ENCODE measurements at regions not wholly inside any gene's neighbourhood (a gene's known extent, or its start where the extent isn't known, plus 50 kb on each side); places are given as distances from the start of the nearest gene placed in this dataset.

DNA sequence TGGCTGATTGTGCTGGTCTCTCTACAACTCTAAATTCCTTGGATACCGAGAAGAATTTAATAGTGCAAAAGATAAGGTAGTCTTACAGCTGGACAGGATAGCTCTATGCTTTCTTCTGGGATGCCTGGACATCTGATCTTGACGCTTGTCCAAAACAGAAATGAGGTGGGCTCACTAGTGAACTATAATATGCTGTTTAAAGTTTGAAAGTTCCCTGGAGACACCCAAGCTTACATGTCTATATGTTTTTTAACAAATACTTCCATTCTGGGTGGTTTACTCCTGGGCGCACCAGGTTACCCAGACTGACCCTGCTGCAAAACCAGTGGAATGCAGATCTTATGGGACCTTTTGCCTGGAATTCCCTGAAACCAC, 702.1 kb upstream of the COBL start:
- H3K27ac ChIP-seq = no peak overlapping the region
- TF ChIP-seq, protein P1, sequence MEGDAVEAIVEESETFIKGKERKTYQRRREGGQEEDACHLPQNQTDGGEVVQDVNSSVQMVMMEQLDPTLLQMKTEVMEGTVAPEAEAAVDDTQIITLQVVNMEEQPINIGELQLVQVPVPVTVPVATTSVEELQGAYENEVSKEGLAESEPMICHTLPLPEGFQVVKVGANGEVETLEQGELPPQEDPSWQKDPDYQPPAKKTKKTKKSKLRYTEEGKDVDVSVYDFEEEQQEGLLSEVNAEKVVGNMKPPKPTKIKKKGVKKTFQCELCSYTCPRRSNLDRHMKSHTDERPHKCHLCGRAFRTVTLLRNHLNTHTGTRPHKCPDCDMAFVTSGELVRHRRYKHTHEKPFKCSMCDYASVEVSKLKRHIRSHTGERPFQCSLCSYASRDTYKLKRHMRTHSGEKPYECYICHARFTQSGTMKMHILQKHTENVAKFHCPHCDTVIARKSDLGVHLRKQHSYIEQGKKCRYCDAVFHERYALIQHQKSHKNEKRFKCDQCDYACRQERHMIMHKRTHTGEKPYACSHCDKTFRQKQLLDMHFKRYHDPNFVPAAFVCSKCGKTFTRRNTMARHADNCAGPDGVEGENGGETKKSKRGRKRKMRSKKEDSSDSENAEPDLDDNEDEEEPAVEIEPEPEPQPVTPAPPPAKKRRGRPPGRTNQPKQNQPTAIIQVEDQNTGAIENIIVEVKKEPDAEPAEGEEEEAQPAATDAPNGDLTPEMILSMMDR (IDR thresholded peaks at IDR 0.05) = no peak
- TF ChIP-seq POLR2A (IDR thresholded peaks at IDR 0.05) = no peak
- DNase-seq = no peak
- no peaks in the 10 kb centered on the region for H3K4me1 ChIP-seq
- no peaks in the 10 kb centered on the region for H3K36me3 ChIP-seq (replicated peaks in 1 of 2; ENCODE audit: insufficient read depth in 1 of 2, low read depth in 2 of 2)
- intact Hi-C loops (cut with DNase I) = no loop called here
- no peaks in the 10 kb centered on the region for H3K27me3 ChIP-seq
- WGBS, 2 donors = 71 to 85% methylated on average over 3 of the region's 3 CpGs
- H3K9me3 ChIP-seq = no peaks in the 10 kb centered on the region
- no peak overlapping the region for H3K4me3 ChIP-seq
- no peak for ATAC-seq

DNA sequence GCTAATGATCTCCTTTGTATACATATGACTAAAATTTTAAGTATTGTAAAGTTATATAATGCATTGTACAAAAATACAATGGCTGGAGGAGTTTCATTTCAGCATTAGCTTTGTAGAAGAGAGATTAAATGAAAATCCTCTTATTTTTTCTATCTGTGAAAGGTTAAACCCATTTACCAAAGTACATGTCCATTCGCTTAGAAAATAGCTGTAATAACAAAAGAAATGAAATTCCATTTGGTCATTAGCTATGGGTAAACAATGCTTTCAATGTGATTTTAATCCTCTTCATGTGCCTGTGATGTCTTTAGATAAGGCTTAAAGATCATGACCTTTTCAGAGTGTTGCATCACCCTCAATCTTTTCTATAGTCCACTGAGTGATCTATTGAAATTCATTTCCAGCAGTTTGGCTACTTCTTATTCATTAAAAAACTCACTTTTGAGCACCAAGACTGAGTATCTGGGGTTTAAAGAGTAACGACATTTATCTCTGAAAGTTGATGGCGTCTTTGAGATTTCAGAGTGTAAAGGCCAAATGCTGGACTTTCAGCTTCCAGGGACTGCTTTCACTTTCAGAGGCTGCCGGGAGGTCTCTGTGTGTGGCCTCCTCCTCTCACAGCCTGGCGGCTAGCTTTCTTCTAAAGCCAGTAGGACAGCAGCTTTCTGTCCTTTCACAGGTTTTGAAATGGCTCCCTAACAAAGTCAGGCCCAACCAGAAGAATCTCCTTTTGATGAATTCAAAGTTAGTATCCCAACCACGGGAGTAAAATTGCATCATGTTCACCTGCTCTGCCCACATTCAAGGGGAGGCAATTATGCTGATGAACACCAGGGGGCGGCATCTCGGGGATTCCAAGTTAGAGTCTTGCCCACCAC, 701.4 kb upstream of the COBL start:
- TF ChIP-seq POLR2A (IDR thresholded peaks at IDR 0.05) = no peak
- TF ChIP-seq, protein P1 (IDR thresholded peaks at IDR 0.05) = peak in 6 of 7 experiments; percentile 23 to 35 (median 26)
- ATAC-seq = no peak
- H3K27me3 ChIP-seq = no peaks in the 10 kb centered on the region
- DNase-seq = peak in 3 of 4 donors; percentile 14 to 50 (median 23)
- H3K36me3 ChIP-seq (replicated peaks in 1 of 2; ENCODE audit: insufficient read depth in 1 of 2, low read depth in 2 of 2) = no peaks in the 10 kb centered on the region
- no peaks in the 10 kb centered on the region for H3K4me1 ChIP-seq
- H3K9me3 ChIP-seq = no peaks in the 10 kb centered on the region
- H3K27ac ChIP-seq = no peak overlapping the region
- H3K4me3 ChIP-seq = no peak overlapping the region
- intact Hi-C loops (cut with DNase I) = no loop called here
- 34 to 52% methylated on average over 8 of the region's 8 CpGs for WGBS, 2 donors

DNA sequence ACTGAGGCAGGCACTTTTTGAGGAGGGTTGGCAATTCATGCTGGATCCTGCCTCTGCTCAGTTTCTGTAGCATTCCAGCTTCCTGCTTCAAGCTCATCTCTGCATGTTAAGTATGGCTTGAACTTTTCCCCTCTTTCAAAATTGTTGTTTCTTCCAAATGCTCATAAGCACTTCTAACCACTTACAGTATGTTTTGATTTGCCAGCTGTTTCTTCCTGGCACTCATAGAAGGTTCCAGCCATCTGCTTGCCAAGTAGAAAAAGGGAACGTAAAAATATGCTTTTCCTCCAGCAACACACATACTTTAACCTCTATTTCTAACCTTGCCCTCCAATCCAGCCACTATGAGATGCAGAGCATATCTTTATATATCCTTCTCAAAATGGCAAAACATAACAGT, 692.6 kb upstream of the COBL start:
- WGBS, 2 donors = 41 to 44% methylated on average over 1 of the region's 1 CpG
- no peak overlapping the region for H3K27ac ChIP-seq
- intact Hi-C loops (cut with DNase I) = no loop called here

DNA sequence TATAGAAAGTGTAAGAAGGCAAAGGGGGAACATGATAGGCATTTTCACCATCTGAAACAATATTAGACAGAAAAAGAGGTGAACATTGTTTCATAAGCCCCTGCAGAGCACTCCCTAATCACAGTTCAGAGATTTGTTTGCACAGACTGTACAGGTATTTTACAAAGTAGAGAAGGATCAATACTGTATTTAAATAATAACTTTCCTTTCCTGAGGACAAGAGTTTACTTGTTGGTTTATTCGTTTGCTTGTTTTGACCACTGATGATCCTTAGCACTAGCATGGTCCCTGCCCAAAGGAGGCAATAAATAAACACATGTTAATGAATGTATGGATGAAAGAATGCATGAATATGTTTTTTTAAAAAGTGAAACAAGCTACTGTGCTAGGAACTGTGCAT, 690.1 kb upstream of the COBL start:
- DNase-seq (no peak), ATAC-seq (no peak)
- H3K27ac ChIP-seq = no peak overlapping the region
- WGBS, 2 donors = 11 to 23% methylated on average over 1 of the region's 1 CpG
- H3K27me3 ChIP-seq = no peaks in the 10 kb centered on the region
- no peaks in the 10 kb centered on the region for H3K36me3 ChIP-seq (replicated peaks in 1 of 2; ENCODE audit: insufficient read depth in 1 of 2, low read depth in 2 of 2)
- no peak overlapping the region for H3K4me3 ChIP-seq
- peaks cover 4% of the 10 kb centered on the region for H3K4me1 ChIP-seq
- intact Hi-C loops (cut with DNase I) = no loop called here
- no peaks in the 10 kb centered on the region for H3K9me3 ChIP-seq
- TF ChIP-seq, protein P1 (IDR thresholded peaks at IDR 0.05) = no peak
- no peak for TF ChIP-seq POLR2A (IDR thresholded peaks at IDR 0.05)

More for the DNA sequence above, 692.6 kb upstream of the COBL start:
- no peak overlapping the region for H3K4me3 ChIP-seq
- ATAC-seq (no peak), DNase-seq (no peak)
- no peaks in the 10 kb centered on the region for H3K27me3 ChIP-seq
- TF ChIP-seq, protein P1 (IDR thresholded peaks at IDR 0.05) = no peak
- TF ChIP-seq POLR2A (IDR thresholded peaks at IDR 0.05) = no peak
- H3K4me1 ChIP-seq = no peaks in the 10 kb centered on the region
- H3K9me3 ChIP-seq = no peaks in the 10 kb centered on the region
- H3K36me3 ChIP-seq (replicated peaks in 1 of 2; ENCODE audit: insufficient read depth in 1 of 2, low read depth in 2 of 2) = no peaks in the 10 kb centered on the region

- TF ChIP-seq, protein P1 (IDR thresholded peaks at IDR 0.05) = no peak
- TF ChIP-seq POLR2A (IDR thresholded peaks at IDR 0.05) = no peak
- no peaks in the 10 kb centered on the region for H3K27me3 ChIP-seq
- peaks cover 4% of the 10 kb centered on the region for H3K4me1 ChIP-seq
- ATAC-seq (no peak), DNase-seq (no peak)
- intact Hi-C loops (cut with DNase I) = no loop called here
- WGBS, 2 donors = 62% methylated on average over 4 of the region's 4 CpGs
- H3K27ac ChIP-seq = no peak overlapping the region
- no peak overlapping the region for H3K4me3 ChIP-seq
- H3K36me3 ChIP-seq (replicated peaks in 1 of 2; ENCODE audit: insufficient read depth in 1 of 2, low read depth in 2 of 2) = no peaks in the 10 kb centered on the region
- H3K9me3 ChIP-seq = no peaks in the 10 kb centered on the region
Observed at GRCh38 chr7:52005613-52006012, 689.0 kb upstream of the COBL start.

All from body of pancreas (tissue), 4 donors.